Coronary artery (tissue), 2 donors: ENCODE measurements at regions not wholly inside any gene's neighbourhood (a gene's known extent, or its start where the extent isn't known, plus 50 kb on each side); places are given as distances from the start of the nearest gene placed in this dataset.
"Not testable (repeated sequence)": the region's sequence is repeated elsewhere in the genome, so short reads cannot be mapped to it uniquely, and the experiment has no call there.

Source experiments
- DNase-seq: peaks from one replicate; pipeline ENCODE4 v3.0.0-alpha.2; 2017; ENCODE audit warnings: low spot score
- H3K27ac ChIP-seq, 2 donors: fragments of 200-600 bp; sonication (generic); one replicate each; pipeline ENCODE4 v1.5.1; 2016 to 2019
- H3K4me3 ChIP-seq: fragments of 200-600 bp; sonication (generic); 2 replicates; pipeline ENCODE4 v1.5.1; 2016; ENCODE audit warnings: mild to moderate bottlenecking, moderate library complexity
- CTCF ChIP-seq: fragments of 200-600 bp; sonication (generic); IDR thresholded peaks from one replicate; pipeline ENCODE4 v1.5.1; 2019; ENCODE audit warnings: antibody characterized with exemption

- H3K4me3 ChIP-seq = no peak overlapping the region
- no peak for DNase-seq
- no peak for TF ChIP-seq CTCF
- H3K27ac ChIP-seq = no peak overlapping the region
Observed at GRCh38 chr14:89743828-89744227, 210.7 kb downstream of the EFCAB11 start.

GRCh38 chr14:89740241-89740640 lies 214.3 kb downstream of the EFCAB11 start:
- TF ChIP-seq CTCF = no peak
- no peak for DNase-seq
- H3K27ac ChIP-seq = no peak overlapping the region
- no peak overlapping the region for H3K4me3 ChIP-seq

- Histone ChIP-seq H3K27ac (no peak overlapping the region), H3K4me3 (no peak overlapping the region)
- no peak for TF ChIP-seq CTCF
- no peak for DNase-seq
Observed at GRCh38 chr14:89736881-89737280, 217.6 kb downstream of the EFCAB11 start.

GRCh38 chr14:89731396-89731933 lies 223.1 kb downstream of the EFCAB11 start:
- no peak overlapping the region for H3K27ac ChIP-seq
- TF ChIP-seq CTCF = no peak
- DNase-seq = no peak
- no peak overlapping the region for H3K4me3 ChIP-seq

GRCh38 chr14:89730687-89731086 lies 223.8 kb downstream of the EFCAB11 start:
- Histone ChIP-seq H3K27ac (no peak overlapping the region), H3K4me3 (no peak overlapping the region)
- no peak for DNase-seq
- TF ChIP-seq CTCF = no peak

- no peak for DNase-seq
- Histone ChIP-seq H3K4me3 (no peak overlapping the region), H3K27ac (no peak overlapping the region)
- no peak for TF ChIP-seq CTCF
Observed at GRCh38 chr14:89728964-89729363, 225.6 kb downstream of the EFCAB11 start.

- H3K27ac ChIP-seq, H3K4me3 ChIP-seq, DNase-seq: not testable (repeated sequence)
Observed at GRCh38 chr14:89726226-89726625, 228.3 kb downstream of the EFCAB11 start.

- Histone ChIP-seq H3K27ac (no peak overlapping the region), H3K4me3 (peak overlapping the region; percentile 36)
- DNase-seq = no peak
- no peak for TF ChIP-seq CTCF
Observed at GRCh38 chr14:89724628-89724960, 229.9 kb downstream of the EFCAB11 start.
